ENCODE measurements at regions not wholly inside any gene's neighbourhood (a gene's known extent, or its start where the extent isn't known, plus 50 kb on each side); places are given as distances from the start of the nearest gene placed in this dataset.

DNA sequence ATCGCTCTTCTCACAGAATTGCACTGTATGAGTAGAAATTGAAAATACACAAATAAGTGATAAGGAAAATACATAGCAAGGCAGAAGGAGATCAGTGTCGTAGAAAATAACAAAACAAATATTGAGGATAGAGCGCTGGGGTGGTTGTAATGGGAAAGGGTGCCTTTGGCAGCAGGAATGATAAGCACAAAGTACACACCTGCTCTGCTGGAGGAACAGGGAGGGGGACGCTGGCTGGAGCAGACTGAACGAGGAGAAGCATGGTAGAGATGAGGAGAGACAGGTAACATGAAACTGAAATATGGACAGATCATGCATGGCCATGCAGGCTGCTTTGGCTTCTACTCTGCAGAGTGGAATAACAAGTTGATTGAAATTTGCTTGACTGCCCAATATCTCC is 181.2 kb upstream of the FSHR start:
- Histone ChIP-seq H3K79me2 (ENCODE audit: insufficient read depth, low read length) (no peaks in the 10 kb centered on the region), H2AFZ (ENCODE audit: low read length) (no peak overlapping the region), H3K4me2 (ENCODE audit: low read length) (no peak overlapping the region), H3K36me3 (ENCODE audit: insufficient read depth, low read length) (no peaks in the 10 kb centered on the region), H3K9me3 (ENCODE audit: low read length) (no peaks in the 10 kb centered on the region), H4K20me1 (ENCODE audit: insufficient read depth, low read length) (no peaks in the 10 kb centered on the region), H3F3A (ENCODE audit: insufficient read depth, low read length) (no peaks in the 10 kb centered on the region), H3K4me3 (ENCODE audit: low read depth, low read length, poor library complexity, severe bottlenecking) (no peak overlapping the region), H3K27ac (ENCODE audit: low read depth, low read length, poor library complexity, severe bottlenecking) (no peak overlapping the region), H3K4me1 (ENCODE audit: insufficient read depth, low read length, severe bottlenecking) (no peaks in the 10 kb centered on the region), H3K9me2 (ENCODE audit: low read depth, low read length) (no peaks in the 10 kb centered on the region), H3K27me3 (ENCODE audit: insufficient read depth, low read length) (no peaks in the 10 kb centered on the region), H3K9ac (ENCODE audit: low read length) (no peak overlapping the region)
- TF ChIP-seq CTCF (IDR thresholded peaks at IDR 0.05; ENCODE audit: low read length) (no peak), EZH2 (IDR thresholded peaks at IDR 0.05; ENCODE audit: borderline replicate concordance, low read length) (no peak)

DNA sequence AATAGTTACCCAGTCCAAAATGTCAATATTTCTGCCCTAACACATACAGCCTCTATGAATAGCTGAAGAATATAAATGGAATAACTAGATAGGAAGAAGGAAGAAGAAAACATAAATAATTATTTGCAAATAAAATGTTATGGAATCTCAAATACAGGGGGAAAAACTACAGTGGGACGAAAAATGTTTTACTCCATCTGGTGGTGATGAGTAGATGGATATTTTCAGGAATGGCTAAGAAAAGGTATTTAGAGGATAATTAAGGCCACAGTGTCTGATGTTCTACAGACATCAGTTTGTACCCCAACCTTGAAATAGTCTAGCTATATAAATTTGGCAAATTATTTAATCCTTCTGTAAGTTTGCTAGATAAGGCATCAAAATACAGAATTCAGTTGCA is 178.1 kb upstream of the FSHR start:
- H3K27me3 ChIP-seq (ENCODE audit: insufficient read depth, low read length) = no peaks in the 10 kb centered on the region
- no peak overlapping the region for H3K4me3 ChIP-seq (ENCODE audit: low read depth, low read length, poor library complexity, severe bottlenecking)
- no peak for TF ChIP-seq CTCF (IDR thresholded peaks at IDR 0.05; ENCODE audit: low read length)
- TF ChIP-seq EZH2 (IDR thresholded peaks at IDR 0.05; ENCODE audit: borderline replicate concordance, low read length) = no peak
- no peaks in the 10 kb centered on the region for H3F3A ChIP-seq (ENCODE audit: insufficient read depth, low read length)
- H3K9ac ChIP-seq (ENCODE audit: low read length) = no peak overlapping the region
- no peak overlapping the region for H2AFZ ChIP-seq (ENCODE audit: low read length)
- no peaks in the 10 kb centered on the region for H3K36me3 ChIP-seq (ENCODE audit: insufficient read depth, low read length)
- H3K79me2 ChIP-seq (ENCODE audit: insufficient read depth, low read length) = no peaks in the 10 kb centered on the region
- no peak overlapping the region for H3K4me2 ChIP-seq (ENCODE audit: low read length)
- no peaks in the 10 kb centered on the region for H3K9me2 ChIP-seq (ENCODE audit: low read depth, low read length)
- H3K27ac ChIP-seq (ENCODE audit: low read depth, low read length, poor library complexity, severe bottlenecking) = no peak overlapping the region
- no peaks in the 10 kb centered on the region for H3K9me3 ChIP-seq (ENCODE audit: low read length)
- no peaks in the 10 kb centered on the region for H3K4me1 ChIP-seq (ENCODE audit: insufficient read depth, low read length, severe bottlenecking)
- H4K20me1 ChIP-seq (ENCODE audit: insufficient read depth, low read length) = no peaks in the 10 kb centered on the region

DNA sequence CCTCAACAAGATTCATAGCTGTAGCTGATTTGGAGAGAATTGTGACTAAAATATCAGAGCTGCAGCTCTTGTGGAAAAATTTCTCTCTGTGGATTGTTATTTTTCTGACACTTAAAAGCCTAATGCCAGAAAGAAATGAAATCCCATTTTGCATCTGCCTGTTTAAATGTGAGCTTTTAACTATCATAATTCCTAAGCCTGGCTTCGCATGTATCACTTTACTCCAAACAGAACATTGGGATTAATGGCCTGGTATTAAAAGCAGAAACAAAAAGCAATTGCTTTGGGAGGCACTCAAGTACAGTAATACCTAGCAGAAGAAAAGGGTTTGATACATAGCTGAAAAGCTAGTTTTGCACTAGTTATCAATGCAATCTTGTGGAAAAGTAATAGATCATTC is 164.2 kb upstream of the FSHR start:
- H3F3A ChIP-seq (ENCODE audit: insufficient read depth, low read length) = no peaks in the 10 kb centered on the region
- no peak overlapping the region for H3K4me3 ChIP-seq (ENCODE audit: low read depth, low read length, poor library complexity, severe bottlenecking)
- H3K36me3 ChIP-seq (ENCODE audit: insufficient read depth, low read length) = no peaks in the 10 kb centered on the region

More for the DNA sequence above, 164.2 kb upstream of the FSHR start:
- Histone ChIP-seq H4K20me1 (ENCODE audit: insufficient read depth, low read length) (no peaks in the 10 kb centered on the region), H3K27me3 (ENCODE audit: insufficient read depth, low read length) (no peaks in the 10 kb centered on the region), H3K9me3 (ENCODE audit: low read length) (no peaks in the 10 kb centered on the region), H2AFZ (ENCODE audit: low read length) (no peak overlapping the region), H3K4me1 (ENCODE audit: insufficient read depth, low read length, severe bottlenecking) (no peaks in the 10 kb centered on the region), H3K79me2 (ENCODE audit: insufficient read depth, low read length) (no peaks in the 10 kb centered on the region), H3K9me2 (ENCODE audit: low read depth, low read length) (no peaks in the 10 kb centered on the region; the same call in 1 of the 2 replicates), H3K4me2 (ENCODE audit: low read length) (no peak overlapping the region), H3K27ac (ENCODE audit: low read depth, low read length, poor library complexity, severe bottlenecking) (no peak overlapping the region), H3K9ac (ENCODE audit: low read length) (no peak overlapping the region)
- no peak for TF ChIP-seq CTCF (IDR thresholded peaks at IDR 0.05; ENCODE audit: low read length)
- TF ChIP-seq EZH2 (IDR thresholded peaks at IDR 0.05; ENCODE audit: borderline replicate concordance, low read length) = no peak

All from OCI-LY1 (cell line).